ENCODE measurements at regions not wholly inside any gene's neighbourhood (a gene's known extent, or its start where the extent isn't known, plus 50 kb on each side); places are given as distances from the start of the nearest gene placed in this dataset.

- TF ChIP-seq POLR2A (IDR thresholded peaks at IDR 0.05; ENCODE audit: low read length) (no peak), GATA1 (IDR thresholded peaks at IDR 0.05; ENCODE audit: low read depth, low read length) (no peak)
Observed at GRCh38 chr1:102572637-102573036, 535.7 kb downstream of the COL11A1 start.

All from erythroblast (primary cell).